ENCODE measurements at regions not wholly inside any gene's neighbourhood (a gene's known extent, or its start where the extent isn't known, plus 50 kb on each side); places are given as distances from the start of the nearest gene placed in this dataset.
"Not testable (repeated sequence)": the region's sequence is repeated elsewhere in the genome, so short reads cannot be mapped to it uniquely, and the experiment has no call there.

DNA sequence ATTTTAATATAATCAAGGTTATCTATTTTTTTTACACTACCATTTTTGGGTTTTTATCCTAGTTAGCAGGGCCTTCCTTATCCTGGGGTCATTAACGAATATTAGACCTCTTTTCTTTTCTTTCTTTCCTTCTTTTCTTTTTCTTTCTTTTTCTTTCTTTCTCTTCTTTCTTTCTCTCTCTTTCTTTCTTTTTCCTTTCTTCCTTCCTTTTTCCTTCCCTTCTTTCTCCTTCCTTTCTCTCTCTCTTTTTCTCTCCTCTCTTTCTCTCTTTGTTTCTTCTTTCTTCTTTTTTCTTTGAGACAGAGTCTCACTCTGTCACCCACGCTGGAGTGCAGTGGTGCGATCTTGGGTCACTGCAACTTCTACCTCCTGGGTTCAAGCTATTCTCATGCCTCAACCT is 120.4 kb upstream of the PDE7B start:
- DNase-seq = no peak

DNA sequence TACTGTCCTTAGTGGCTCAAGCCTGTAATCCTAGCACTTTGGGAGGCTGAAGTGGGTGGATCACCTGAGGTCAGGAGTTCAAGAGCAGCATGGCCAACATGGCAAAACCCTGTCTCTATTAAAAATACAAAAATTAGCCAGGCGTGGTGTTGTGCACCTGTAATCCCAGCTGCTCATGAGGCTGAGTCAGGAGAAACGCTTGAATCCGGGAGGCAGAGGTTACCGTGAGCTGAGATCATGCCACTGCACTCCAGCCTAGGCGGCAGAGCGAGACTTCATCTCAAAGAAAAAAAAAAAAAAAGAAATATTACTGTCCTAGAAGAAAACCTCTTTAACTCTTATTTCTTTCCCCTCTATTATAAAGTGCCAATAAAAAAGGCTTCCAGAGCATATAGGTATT is 115.2 kb upstream of the PDE7B start:
- DNase-seq = not testable (repeated sequence)

- no peak for DNase-seq
Observed at GRCh38 chr6:135738636-135739035, 112.9 kb upstream of the PDE7B start.

GRCh38 chr6:135739288-135739687 is 112.2 kb upstream of the PDE7B start:
- DNase-seq = no peak

DNA sequence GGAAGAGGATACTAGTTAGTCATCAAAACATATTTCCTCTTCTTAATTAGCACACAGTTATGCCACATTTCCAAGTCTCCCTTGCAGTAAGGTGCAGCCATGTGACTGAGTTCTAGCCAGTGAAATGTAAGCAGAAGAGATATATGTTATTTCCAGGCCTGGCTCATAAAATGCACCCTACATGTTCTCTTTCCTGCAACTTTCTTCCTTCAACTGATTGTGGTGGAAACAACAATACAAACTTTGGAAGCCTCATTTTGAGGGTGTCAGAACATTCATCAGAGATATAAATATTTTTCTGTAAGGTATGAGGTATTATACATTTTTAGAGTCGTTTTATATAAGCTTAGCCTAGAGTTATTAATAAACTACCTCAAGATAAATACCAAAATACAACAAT is 110.9 kb upstream of the PDE7B start:
- DNase-seq = no peak

DNA sequence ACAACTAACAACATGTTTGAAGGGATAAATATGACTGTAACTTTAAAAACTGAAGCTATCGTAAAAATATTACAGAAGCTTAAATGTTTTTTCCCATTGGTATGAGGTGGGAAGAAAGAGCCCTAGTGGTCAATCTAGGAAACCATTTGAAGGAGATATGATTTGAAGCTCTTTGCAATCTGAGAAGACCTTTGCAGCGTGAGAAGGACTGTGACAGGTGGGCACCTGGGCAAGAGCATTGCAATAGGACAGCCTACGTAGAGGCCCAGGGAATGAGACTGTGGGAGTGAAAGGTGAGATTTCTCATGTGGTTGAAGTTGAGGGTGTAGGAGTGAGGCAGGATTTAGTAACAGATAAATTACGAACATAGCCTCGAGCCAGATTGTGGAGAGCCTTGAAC is 108.0 kb upstream of the PDE7B start:
- DNase-seq = no peak

- DNase-seq = no peak
Observed at GRCh38 chr6:135748189-135748588, 103.3 kb upstream of the PDE7B start.

DNA sequence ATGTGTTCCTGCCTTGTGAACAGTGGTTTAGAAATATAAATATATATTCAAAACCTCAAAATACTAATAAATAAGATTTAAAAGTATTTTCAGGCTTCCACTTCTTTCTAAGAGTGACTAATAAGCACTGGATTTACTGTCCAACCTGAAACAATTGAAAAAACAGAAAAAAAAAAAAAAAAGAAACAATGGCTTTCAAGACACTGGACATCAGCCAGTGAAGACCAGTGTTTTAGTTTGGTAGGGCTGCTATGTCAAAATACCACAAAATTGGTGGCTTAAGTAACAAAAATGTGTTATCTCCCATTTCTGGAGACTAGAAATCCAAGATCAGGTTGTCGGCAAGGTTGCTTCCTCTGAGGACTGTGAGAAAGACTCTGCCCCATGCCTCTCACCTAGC is 101.4 kb upstream of the PDE7B start:
- no peak for DNase-seq

DNA sequence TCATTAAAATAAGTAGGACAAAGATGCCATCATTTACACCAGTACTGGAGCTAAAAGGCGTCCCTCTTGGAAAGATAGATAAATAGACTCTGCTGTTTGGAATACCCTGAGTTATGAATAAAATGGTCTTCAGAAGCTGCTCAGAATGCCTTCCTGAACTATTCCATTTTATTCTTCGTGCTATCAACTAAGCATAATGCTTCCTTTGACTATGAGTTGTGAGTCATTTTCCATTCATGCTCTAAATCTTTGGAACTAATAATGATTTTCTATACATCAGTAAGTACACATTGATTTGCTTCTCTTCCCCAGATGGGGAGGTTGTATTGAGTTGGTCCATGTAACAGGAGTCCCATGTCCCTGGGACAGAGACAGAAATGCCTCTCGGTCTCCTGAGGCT is 98.3 kb upstream of the PDE7B start:
- no peak for DNase-seq

DNA sequence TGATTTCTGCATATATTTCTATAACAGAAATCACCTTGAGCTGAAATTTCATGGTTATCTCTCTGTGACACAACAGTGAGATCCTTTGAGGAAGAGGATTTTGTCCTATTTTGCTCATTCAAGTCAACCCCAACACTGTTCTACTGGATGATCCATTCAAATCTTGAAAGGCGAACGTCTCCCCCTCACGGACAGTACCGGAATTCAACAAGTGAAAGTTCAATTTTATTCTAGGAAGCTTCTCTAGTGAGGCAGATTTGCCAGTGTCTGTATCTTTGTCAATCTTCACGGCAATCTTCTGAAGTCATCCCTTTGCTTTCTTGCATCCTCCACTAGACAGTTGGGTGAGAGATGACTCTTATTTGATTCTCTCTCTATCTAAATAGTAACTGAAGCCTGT is 91.7 kb upstream of the PDE7B start:
- no peak for DNase-seq

DNA sequence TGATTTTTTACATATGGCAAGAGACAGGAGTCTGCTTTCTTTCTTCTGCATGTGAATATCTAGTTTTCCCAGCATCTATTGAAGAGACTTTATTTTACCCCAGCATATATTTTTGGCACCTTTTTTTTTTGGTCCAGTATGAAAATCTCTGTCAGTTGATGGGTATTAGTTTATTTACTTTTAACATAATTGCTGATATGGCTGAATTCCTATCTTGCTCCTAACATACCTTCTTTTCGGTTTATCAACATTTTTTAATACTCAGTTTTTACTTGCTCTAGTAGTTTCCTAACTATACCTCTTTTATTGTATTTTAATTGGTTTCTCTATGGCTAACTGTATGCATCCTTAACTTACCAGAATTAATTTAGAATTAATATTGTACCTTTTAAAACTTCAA is 77.5 kb upstream of the PDE7B start:
- no peak for DNase-seq

- no peak for DNase-seq
Observed at GRCh38 chr6:135779213-135779612, 72.3 kb upstream of the PDE7B start.

DNA sequence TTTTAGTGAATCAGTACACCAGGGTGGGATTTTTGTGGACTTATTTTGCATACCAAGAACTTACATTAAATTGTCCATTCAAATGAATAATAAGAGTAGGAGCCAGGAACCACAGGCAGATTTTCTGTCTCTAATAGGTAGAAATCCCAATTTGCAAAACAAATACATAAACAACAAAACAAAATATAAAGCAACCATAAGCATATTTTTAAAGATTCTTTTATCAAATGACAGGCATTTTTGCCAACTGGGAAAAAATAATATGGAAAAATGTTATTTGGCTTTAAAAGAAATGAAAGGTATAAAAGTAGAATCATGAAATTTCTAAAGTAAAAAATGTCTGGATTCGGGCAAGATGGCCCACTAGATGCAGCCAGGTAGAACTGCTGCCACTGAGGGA is 71.2 kb upstream of the PDE7B start:
- DNase-seq = no peak

DNA sequence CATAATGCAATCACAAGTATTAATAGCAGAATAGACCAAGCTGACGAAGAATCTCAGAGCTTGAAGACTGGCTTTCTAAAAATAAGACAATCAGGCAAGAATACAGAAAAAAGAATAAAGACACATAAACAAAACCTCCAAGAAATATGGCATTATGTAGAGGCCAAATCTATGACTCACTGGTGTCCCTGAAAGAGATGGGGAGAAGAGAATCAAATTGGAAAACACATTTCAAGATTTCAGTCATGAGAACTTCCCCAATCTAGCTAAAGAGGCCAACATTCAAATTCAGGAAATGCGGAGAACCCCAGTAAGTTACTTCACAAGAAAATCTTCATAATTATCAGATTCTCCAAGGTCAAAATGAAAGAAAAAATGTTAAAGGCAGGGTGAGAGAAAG is 69.0 kb upstream of the PDE7B start:
- no peak for DNase-seq

- DNase-seq = no peak
Observed at GRCh38 chr6:135784507-135784906, 67.0 kb upstream of the PDE7B start.

DNA sequence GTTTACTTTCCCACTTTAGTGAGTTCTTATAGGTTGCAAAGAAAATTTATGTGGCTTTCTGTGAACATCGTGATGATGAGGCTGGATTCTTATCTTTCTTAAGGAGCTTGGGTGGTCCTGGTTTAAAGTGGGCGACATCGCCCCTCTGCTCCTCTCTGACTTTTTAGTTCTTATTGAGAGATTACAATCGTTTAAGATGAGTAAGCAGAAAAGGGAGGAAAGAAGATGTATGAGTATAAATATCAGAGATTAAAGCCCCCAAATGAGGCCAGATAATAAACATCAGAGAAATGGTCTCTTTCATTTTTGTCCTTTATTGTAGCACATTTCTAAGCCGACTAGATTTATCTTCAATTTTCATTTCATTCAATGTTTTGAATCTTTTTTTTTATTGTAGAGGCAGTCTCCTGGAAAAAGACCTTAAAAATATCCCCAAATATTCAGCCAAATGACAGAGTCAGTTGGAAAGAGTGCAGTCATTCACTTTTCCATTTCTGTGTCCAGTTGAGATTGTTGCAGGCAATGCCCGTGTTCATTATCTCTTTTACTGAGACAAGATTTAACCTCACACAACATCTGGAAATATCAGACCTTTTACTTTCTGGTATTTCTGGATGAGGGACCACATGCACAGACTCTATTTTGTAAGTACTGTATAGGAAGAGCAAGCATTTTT is 62.0 kb upstream of the PDE7B start:
- DNase-seq = no peak

- no peak for DNase-seq
Observed at GRCh38 chr6:135791441-135791840, 60.1 kb upstream of the PDE7B start.

DNA sequence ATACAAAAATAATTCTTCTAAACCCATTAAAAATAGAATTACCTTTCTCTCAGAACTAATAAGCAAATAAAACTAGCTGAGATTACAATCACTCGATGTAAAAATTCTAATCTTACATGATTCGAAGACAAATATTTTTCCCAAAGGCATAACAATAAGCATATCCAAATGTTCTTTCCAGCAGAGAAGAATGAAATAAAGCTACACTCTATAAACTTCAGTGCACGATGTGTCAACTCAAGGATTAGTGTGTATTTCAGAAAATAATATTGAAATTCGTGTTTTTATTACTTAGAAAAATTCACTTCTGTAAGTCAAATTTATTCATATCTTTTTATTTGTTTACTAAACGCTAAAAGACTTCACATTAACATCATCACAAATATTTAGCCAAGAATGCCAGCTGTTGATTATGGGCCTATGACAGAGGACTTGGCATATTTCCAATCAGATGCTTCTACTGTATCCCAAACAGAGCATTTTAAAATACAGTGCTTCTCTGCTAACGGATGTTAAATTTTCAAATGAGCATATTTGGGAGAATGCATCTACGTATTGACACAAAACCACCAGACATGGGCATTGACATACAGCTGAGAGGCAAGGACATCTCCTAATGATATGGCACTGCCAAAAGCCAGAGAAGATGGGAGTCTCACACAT is 54.7 kb upstream of the PDE7B start:
- DNase-seq = no peak

DNA sequence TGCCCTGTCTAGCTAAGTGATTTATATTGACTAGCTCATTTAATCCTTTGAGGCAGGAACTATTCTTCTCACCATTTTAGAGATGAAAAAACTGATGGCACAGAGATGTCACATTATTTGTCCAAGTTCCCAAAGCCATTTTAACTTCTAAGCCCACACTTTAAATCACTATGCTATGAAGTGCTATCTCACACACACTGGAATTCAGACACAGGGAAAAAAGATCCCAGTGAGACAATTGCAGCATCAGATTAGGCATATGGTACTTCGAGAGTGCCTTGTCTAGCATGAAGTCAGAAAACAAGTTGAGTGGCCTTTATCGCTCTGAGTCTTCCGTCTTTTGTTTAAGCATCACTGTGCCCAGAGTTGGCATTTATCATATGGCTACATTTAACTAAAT is 54.1 kb upstream of the PDE7B start:
- no peak for DNase-seq

DNA sequence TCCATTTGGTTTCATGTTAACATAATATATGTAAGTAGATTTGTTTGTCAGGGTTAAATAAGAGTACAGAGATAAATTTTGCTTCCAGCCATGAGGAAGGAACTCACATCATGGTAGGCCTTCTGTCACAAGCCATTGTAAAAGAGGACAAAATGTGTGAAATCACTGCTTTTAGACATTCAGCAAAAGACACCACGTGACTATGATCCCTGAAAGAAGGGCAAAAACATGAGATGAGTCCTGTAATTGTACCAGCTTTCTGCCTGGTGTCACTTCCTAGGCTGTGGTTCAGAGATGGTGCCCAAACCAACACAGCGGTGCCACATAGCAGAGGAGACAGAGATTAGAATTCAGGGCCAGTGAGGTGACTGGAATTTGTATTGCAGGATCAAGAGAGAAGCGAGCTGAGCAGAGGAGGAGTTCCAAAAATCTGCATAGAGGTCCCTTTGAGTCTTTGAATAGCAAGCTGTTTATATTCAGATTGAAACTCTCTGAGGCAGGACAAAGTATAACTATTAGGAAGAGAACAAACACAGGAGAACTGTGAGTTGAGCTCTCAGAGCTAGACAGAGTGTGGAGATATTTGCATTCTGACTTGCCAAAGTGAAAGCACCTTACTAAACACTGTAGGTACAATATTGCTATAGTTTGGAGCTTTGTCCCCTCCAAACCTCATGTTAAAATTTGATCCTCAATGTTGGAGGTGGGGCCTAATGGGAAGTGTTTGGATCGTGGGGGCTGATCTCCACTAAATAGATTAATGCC is 52.6 kb upstream of the PDE7B start:
- DNase-seq = no peak
